ENCODE measurements at regions not wholly inside any gene's neighbourhood (a gene's known extent, or its start where the extent isn't known, plus 50 kb on each side); places are given as distances from the start of the nearest gene placed in this dataset.

DNA sequence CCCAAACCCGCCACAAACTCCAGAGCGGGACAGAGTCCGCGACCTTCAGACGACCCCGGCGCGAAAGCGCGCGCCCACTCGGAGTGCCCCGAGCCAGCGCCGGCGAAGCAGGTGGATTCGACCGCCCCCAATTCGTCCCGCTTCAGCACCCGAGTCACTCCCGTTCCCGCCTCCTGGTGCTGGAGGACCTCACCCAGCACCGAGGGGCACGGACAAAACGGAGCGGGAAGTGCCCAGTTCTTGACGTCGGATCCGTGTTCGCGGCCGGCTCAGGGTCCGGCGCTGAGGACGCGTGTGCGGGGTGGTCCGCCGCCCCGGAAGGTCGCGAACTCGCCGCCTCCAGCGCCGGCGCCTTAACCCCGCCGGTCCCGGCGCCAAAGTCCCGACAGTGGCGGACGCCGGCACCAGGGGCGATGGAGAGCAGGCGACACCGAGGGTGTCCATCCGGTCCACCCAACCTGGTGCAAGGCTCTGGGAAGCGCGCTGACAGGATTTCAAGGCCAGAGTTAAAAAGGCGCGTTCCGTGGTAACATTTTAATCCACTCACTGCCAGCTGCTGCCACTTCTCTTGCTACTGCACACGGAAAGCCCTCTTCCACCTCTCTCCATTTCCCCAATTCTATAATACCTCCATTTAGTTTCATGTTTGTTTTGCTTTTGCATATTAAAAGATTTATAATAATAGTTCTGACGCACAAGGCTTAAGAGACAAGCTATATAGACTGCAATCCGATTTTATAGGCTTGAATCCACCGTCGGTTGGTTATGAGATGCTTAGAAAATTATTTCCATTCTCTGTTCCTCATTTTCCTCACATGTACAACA is 240.0 kb upstream of the CPNE8 start:
- no peak for DNase-seq (ENCODE audit: low read depth)
- H3K4me3 ChIP-seq (ENCODE audit: low read depth, low read length), result no peak overlapping the region
- TF ChIP-seq MYC (IDR thresholded peaks at IDR 0.05; ENCODE audit: low read depth, low read length), result no peak
- no peak for TF ChIP-seq POLR2A (IDR thresholded peaks at IDR 0.05; ENCODE audit: extremely low read depth, insufficient read length)
- TF ChIP-seq MAX (IDR thresholded peaks at IDR 0.05; ENCODE audit: low read depth, low read length), result no peak
- TF ChIP-seq, protein P1, sequence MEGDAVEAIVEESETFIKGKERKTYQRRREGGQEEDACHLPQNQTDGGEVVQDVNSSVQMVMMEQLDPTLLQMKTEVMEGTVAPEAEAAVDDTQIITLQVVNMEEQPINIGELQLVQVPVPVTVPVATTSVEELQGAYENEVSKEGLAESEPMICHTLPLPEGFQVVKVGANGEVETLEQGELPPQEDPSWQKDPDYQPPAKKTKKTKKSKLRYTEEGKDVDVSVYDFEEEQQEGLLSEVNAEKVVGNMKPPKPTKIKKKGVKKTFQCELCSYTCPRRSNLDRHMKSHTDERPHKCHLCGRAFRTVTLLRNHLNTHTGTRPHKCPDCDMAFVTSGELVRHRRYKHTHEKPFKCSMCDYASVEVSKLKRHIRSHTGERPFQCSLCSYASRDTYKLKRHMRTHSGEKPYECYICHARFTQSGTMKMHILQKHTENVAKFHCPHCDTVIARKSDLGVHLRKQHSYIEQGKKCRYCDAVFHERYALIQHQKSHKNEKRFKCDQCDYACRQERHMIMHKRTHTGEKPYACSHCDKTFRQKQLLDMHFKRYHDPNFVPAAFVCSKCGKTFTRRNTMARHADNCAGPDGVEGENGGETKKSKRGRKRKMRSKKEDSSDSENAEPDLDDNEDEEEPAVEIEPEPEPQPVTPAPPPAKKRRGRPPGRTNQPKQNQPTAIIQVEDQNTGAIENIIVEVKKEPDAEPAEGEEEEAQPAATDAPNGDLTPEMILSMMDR (IDR thresholded peaks at IDR 0.05; ENCODE audit: low read depth, low read length), result no peak

DNA sequence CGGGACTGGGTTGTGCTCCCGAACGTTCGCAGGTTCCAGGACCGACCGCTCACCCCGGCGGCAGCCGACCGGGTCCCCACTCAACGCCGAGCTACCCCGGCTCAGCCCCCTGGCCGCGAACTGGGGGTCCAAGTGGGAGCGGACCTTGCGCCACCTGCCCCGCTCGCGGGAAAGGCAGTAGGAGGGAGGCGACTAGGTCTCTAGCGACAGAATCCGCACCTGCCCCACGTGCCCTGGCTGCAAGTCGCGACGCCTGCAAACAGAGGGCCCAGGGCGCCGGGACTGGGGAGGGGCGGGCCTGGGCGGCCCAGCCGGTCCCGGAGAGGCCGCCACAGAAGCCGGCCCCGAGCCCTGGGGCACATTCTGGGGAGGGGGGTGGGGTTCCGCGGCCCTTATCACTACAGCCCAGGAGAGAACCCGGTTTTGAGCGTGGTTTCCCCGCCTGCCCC is 239.2 kb upstream of the CPNE8 start:
- H3K4me3 ChIP-seq (ENCODE audit: low read depth, low read length), result no peak overlapping the region
- DNase-seq (ENCODE audit: low read depth), result no peak
- TF ChIP-seq, protein P1 (IDR thresholded peaks at IDR 0.05; ENCODE audit: low read depth, low read length), result no peak
- TF ChIP-seq MYC (IDR thresholded peaks at IDR 0.05; ENCODE audit: low read depth, low read length) (no peak), MAX (IDR thresholded peaks at IDR 0.05; ENCODE audit: low read depth, low read length) (no peak), POLR2A (IDR thresholded peaks at IDR 0.05; ENCODE audit: extremely low read depth, insufficient read length) (no peak)

DNA sequence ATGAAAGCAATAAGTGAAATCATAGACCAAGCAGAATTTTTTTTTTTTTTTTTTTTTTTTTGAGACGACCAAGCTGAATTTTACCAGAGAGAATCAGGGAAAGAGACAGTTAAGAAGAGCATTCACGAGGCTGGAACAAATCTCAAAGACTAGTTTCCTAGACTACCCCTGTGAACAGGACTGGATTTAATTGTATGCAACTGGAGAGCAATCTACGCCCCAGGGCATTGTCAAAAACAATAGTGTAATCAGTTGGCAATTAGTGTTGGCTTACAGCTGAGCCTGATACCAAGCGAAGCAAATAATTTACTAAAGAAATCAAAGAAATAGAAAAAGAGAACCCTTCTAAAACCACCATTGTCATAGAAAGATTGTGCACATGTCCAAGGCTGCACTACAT is 232.9 kb upstream of the CPNE8 start:
- H3K4me3 ChIP-seq (ENCODE audit: low read depth, low read length), result no peak overlapping the region
- TF ChIP-seq MAX (IDR thresholded peaks at IDR 0.05; ENCODE audit: low read depth, low read length), result no peak
- TF ChIP-seq POLR2A (IDR thresholded peaks at IDR 0.05; ENCODE audit: extremely low read depth, insufficient read length), result no peak
- TF ChIP-seq, protein P1 (IDR thresholded peaks at IDR 0.05; ENCODE audit: low read depth, low read length), result no peak
- no peak for TF ChIP-seq MYC (IDR thresholded peaks at IDR 0.05; ENCODE audit: low read depth, low read length)
- DNase-seq (ENCODE audit: low read depth), result no peak

GRCh38 chr12:39127401-39127800 is 222.0 kb upstream of the CPNE8 start:
- TF ChIP-seq MAX (IDR thresholded peaks at IDR 0.05; ENCODE audit: low read depth, low read length) (no peak), MYC (IDR thresholded peaks at IDR 0.05; ENCODE audit: low read depth, low read length) (no peak), POLR2A (IDR thresholded peaks at IDR 0.05; ENCODE audit: extremely low read depth, insufficient read length) (no peak)
- TF ChIP-seq, protein P1 (IDR thresholded peaks at IDR 0.05; ENCODE audit: low read depth, low read length), result no peak
- H3K4me3 ChIP-seq (ENCODE audit: low read depth, low read length), result no peak overlapping the region
- no peak for DNase-seq (ENCODE audit: low read depth)

DNA sequence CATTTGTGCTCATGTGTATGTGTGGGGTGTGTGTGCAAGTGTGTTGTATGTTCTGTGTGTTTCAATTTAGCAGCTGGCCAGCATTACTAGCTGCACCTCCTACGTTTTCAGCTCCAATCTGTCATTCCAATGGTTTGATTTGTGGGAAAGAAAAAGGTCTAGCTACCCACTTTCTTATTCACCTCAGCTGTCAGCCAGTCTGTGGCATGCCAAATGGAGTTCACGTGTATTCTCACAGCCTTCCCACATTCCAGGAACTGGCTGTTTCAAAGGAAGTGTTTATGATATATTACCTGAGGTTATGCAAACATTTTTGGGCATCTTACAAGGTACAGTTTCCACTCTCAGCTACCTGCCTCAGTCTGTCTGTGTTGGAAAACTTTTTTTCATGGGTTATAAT is 220.2 kb upstream of the CPNE8 start:
- DNase-seq (ENCODE audit: low read depth), result no peak
- no peak overlapping the region for H3K4me3 ChIP-seq (ENCODE audit: low read depth, low read length)
- TF ChIP-seq MYC (IDR thresholded peaks at IDR 0.05; ENCODE audit: low read depth, low read length), result no peak
- TF ChIP-seq MAX (IDR thresholded peaks at IDR 0.05; ENCODE audit: low read depth, low read length), result no peak
- TF ChIP-seq, protein P1 (IDR thresholded peaks at IDR 0.05; ENCODE audit: low read depth, low read length), result no peak
- TF ChIP-seq POLR2A (IDR thresholded peaks at IDR 0.05; ENCODE audit: extremely low read depth, insufficient read length), result no peak

Measured in NB4 (cell line).